Smooth muscle cell (in vitro differentiated cells): ENCODE measurements at regions not wholly inside any gene's neighbourhood (a gene's known extent, or its start where the extent isn't known, plus 50 kb on each side); places are given as distances from the start of the nearest gene placed in this dataset.

ENCODE experiments used
- DNase-seq: peaks from one replicate; lab custom pipeline; 2025; ENCODE audit not compliant: unreplicated experiment; lab: John Stamatoyannopoulos, UW
- H2AFZ ChIP-seq: fragments of 200-600 bp; sonication (generic); 2 replicates; pipeline ENCODE4 v1.6.0; 2016; ENCODE audit warnings: antibody characterized with exemption, low read depth, mild to moderate bottlenecking
- H3F3A ChIP-seq: fragments of 200-600 bp; sonication (generic); 2 replicates; pipeline ENCODE4 v1.6.0; 2017; ENCODE audit warnings: antibody characterized with exemption, low read depth
- H3K27ac ChIP-seq: fragments of 200-600 bp; sonication (generic); 2 replicates; pipeline ENCODE4 v1.5.1; 2016; ENCODE audit warnings: low read depth, mild to moderate bottlenecking
- H3K27me3 ChIP-seq: fragments of 200-600 bp; sonication (generic); 2 replicates; pipeline ENCODE4 v1.6.1; 2016; ENCODE audit warnings: low read depth, mild to moderate bottlenecking
- H3K36me3 ChIP-seq: fragments of 200-600 bp; sonication (generic); 2 replicates; pipeline ENCODE4 v1.5.1; 2016; ENCODE audit warnings: low read depth
- H3K4me1 ChIP-seq: fragments of 200-600 bp; sonication (generic); 2 replicates; pipeline ENCODE4 v1.5.1; 2016; ENCODE audit warnings: low read depth
- H3K4me2 ChIP-seq: fragments of 200-600 bp; sonication (generic); 2 replicates; pipeline ENCODE4 v1.6.0; 2016; ENCODE audit warnings: mild to moderate bottlenecking
- H3K4me3 ChIP-seq: fragments of 200-600 bp; sonication (generic); 2 replicates; pipeline ENCODE4 v1.5.1; 2016; ENCODE audit warnings: mild to moderate bottlenecking
- H3K79me2 ChIP-seq: fragments of 200-600 bp; sonication (generic); 2 replicates; pipeline ENCODE4 v1.6.0; 2016; ENCODE audit warnings: low read depth, mild to moderate bottlenecking
- H3K9ac ChIP-seq: fragments of 200-600 bp; sonication (generic); 2 replicates; pipeline ENCODE4 v1.6.0; 2016; ENCODE audit warnings: low read depth
- H3K9me3 ChIP-seq: fragments of 200-600 bp; sonication (generic); replicated peaks from 2 replicates; pipeline ENCODE4 v1.5.1; 2016; ENCODE audit warnings: low read depth
- H4K20me1 ChIP-seq: fragments of 200-600 bp; sonication (generic); 2 replicates; pipeline ENCODE4 v1.6.0; 2016; ENCODE audit warnings: low read depth
- WGBS: methylation state at CpG from one replicate; pipeline ENCODE4 v1.1.7; 2016; ENCODE audit warnings: low lambda C conversion rate; 5-methylcytosine and 5-hydroxymethylcytosine counted together
- TF ChIP-seq, protein P1 (sequence below): fragments of 200-600 bp; sonication (generic); IDR thresholded peaks from 2 replicates; pipeline ENCODE4 v1.5.1; 2017; ENCODE audit warnings: borderline replicate concordance, mild to moderate bottlenecking, antibody characterized with exemption; ENCODE audit not compliant: insufficient read depth, poor library complexity, severe bottlenecking

DNA sequence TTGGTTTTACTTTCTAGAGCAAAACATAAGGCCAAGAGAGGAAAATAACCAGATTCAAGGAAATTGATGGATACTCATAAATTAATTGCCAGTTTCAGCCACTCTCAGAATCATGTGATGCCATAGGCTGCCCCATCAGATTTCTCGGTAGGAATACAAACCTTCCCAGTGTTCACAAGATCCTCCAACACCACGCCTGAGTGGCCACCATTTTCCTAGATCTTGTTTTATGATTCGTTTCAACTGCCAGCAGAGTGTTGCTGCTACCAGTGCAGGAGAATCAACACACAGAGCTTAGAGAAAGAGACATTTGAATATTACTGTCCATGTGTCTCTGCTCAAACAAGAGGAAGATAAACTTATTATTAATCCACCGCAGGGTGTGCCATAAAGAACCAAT lies 434.2 kb upstream of the CDH4 start:
- TF ChIP-seq, protein P1, sequence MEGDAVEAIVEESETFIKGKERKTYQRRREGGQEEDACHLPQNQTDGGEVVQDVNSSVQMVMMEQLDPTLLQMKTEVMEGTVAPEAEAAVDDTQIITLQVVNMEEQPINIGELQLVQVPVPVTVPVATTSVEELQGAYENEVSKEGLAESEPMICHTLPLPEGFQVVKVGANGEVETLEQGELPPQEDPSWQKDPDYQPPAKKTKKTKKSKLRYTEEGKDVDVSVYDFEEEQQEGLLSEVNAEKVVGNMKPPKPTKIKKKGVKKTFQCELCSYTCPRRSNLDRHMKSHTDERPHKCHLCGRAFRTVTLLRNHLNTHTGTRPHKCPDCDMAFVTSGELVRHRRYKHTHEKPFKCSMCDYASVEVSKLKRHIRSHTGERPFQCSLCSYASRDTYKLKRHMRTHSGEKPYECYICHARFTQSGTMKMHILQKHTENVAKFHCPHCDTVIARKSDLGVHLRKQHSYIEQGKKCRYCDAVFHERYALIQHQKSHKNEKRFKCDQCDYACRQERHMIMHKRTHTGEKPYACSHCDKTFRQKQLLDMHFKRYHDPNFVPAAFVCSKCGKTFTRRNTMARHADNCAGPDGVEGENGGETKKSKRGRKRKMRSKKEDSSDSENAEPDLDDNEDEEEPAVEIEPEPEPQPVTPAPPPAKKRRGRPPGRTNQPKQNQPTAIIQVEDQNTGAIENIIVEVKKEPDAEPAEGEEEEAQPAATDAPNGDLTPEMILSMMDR = no peak
- H3K4me2 ChIP-seq = no peak overlapping the region
- no peak for DNase-seq
- H4K20me1 ChIP-seq = no peaks in the 10 kb centered on the region
- H3K27ac ChIP-seq = no peak overlapping the region
- H3K79me2 ChIP-seq = no peaks in the 10 kb centered on the region
- WGBS = 88% methylated on average over 4 of the region's 4 CpGs
- no peaks in the 10 kb centered on the region for H3K4me1 ChIP-seq
- no peaks in the 10 kb centered on the region for H3K27me3 ChIP-seq
- no peak overlapping the region for H2AFZ ChIP-seq
- no peak overlapping the region for H3K4me3 ChIP-seq
- no peak overlapping the region for H3K9ac ChIP-seq
- H3K9me3 ChIP-seq = no peaks in the 10 kb centered on the region
- H3K36me3 ChIP-seq = no peaks in the 10 kb centered on the region
- no peaks in the 10 kb centered on the region for H3F3A ChIP-seq

DNA sequence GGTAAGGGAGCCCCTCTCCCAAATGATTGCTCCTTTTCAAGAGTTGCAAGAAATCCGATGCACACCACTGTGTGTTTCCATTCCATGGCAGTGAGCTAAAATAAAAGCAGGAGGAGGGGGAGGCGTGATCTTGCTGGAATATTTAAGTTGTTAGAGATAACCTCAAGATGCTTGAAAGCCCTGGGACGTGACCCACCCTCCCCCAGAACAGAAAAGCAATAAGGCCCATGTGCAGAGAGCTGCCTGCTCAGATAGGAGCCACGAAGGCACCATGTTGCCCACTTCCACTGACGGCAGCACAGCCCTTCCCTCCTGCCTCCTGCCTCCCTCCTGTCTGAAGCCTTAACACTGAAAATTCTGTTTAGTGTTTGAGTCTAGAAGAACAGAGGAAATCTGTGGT lies 432.6 kb upstream of the CDH4 start:
- no peaks in the 10 kb centered on the region for H3K27me3 ChIP-seq
- WGBS = 59% methylated on average over 5 of the region's 5 CpGs

DNA sequence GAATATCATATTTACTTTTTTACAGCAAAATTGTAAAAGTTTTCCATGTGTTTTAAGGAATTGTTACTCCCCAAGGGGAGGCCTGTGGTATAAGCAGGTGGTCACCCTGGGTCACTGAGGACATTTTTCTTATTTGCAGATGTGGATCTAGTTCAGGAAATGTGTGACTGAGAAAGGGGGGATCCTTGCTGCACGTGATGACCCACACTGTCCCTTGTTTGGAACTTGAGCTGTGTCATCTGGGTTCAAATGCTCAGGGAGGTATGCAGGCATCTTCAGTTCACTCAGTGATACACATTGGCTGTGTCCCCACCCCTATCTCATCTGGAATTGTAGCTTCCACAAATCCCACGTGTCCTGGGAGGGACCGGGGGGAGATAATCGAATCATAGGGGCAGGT lies 431.9 kb upstream of the CDH4 start:
- H3K27ac ChIP-seq = no peak overlapping the region
- DNase-seq = no peak
- H3K9ac ChIP-seq = no peak overlapping the region
- H3F3A ChIP-seq = no peaks in the 10 kb centered on the region
- H3K27me3 ChIP-seq = no peaks in the 10 kb centered on the region
- TF ChIP-seq, protein P1 = no peak
- H3K4me3 ChIP-seq = no peak overlapping the region
- WGBS = 84% methylated on average over 4 of the region's 4 CpGs
- no peaks in the 10 kb centered on the region for H3K36me3 ChIP-seq
- no peak overlapping the region for H2AFZ ChIP-seq
- H3K9me3 ChIP-seq = no peaks in the 10 kb centered on the region
- no peaks in the 10 kb centered on the region for H4K20me1 ChIP-seq
- no peaks in the 10 kb centered on the region for H3K4me1 ChIP-seq
- H3K79me2 ChIP-seq = no peaks in the 10 kb centered on the region
- no peak overlapping the region for H3K4me2 ChIP-seq

More for the DNA sequence above, 432.6 kb upstream of the CDH4 start:
- Histone ChIP-seq H3K9me3 (no peaks in the 10 kb centered on the region), H3K4me1 (no peaks in the 10 kb centered on the region), H4K20me1 (no peaks in the 10 kb centered on the region), H3K36me3 (no peaks in the 10 kb centered on the region), H2AFZ (no peak overlapping the region), H3K27ac (no peak overlapping the region), H3F3A (no peaks in the 10 kb centered on the region), H3K79me2 (no peaks in the 10 kb centered on the region), H3K9ac (no peak overlapping the region), H3K4me3 (no peak overlapping the region), H3K4me2 (no peak overlapping the region)
- DNase-seq = no peak
- TF ChIP-seq, protein P1 = no peak

DNA sequence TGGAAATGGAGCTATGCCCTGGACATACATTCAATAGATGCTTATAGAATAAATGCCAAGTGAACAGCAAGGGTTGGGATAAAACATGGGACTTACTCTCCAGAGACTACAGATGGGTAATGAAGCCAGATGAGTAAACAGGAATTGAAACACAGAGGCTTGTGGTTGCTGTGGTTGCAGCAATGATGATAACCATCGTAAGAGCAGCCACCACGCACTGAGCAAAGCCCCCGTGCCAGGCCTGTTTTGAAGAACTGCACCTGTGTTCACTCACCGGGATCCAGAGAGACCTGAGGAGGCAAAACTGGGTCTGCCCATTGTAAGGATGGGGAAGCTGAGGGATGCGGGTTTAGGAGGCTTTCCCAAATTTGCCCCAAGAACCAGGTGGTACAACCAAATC lies 431.1 kb upstream of the CDH4 start:
- Histone ChIP-seq H2AFZ (no peak overlapping the region), H3K4me1 (no peaks in the 10 kb centered on the region), H3K36me3 (no peaks in the 10 kb centered on the region), H3F3A (no peaks in the 10 kb centered on the region), H4K20me1 (no peaks in the 10 kb centered on the region), H3K27ac (no peak overlapping the region), H3K9me3 (no peaks in the 10 kb centered on the region), H3K9ac (no peak overlapping the region), H3K79me2 (no peaks in the 10 kb centered on the region), H3K4me2 (no peak overlapping the region), H3K4me3 (no peak overlapping the region), H3K27me3 (no peaks in the 10 kb centered on the region)
- TF ChIP-seq, protein P1 = no peak
- no peak for DNase-seq
- 70% methylated on average over 5 of the region's 5 CpGs for WGBS
